ENCODE measurements at regions not wholly inside any gene's neighbourhood (a gene's known extent, or its start where the extent isn't known, plus 50 kb on each side); places are given as distances from the start of the nearest gene placed in this dataset.

DNA sequence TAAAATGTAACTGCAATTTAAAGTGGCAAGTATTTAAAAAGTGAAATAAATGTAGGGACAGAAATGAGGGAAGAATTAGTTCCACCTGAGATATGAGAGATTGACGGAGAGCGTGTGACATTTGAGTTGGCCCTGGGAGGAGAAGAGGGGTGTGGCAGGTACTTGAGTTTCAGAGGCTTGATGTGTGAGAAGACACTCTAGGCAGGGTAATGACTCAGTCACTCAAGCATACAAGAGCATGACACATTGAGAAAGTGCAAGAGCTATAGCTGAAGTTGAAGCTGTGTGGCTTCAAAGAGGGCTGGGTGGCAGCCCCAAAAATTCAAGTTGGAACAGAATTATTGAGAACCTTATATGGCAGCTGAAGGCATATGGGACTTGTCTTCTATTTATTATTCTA is 420.5 kb downstream of the SLITRK2 start:
- TF ChIP-seq CTCF (IDR thresholded peaks at IDR 0.05; ENCODE audit: low read depth, low read length), result no peak
- no peak for TF ChIP-seq EZH2phosphoT487 (IDR thresholded peaks at IDR 0.05; ENCODE audit: low read depth)
